MCF 10A (cell line): ENCODE measurements at regions not wholly inside any gene's neighbourhood (a gene's known extent, or its start where the extent isn't known, plus 50 kb on each side); places are given as distances from the start of the nearest gene placed in this dataset.

Experiments
- BruUV-seq: library from RNA; stranded (reverse); fragments of 400-500 nt; replicated peaks from 2 replicates; lab custom pipeline; 2021; lab: Mats Ljungman, UMichigan
- CTCF ChIA-PET: fragments of 300-600 bp; sonication (Branson Sonifier 250); formaldehyde crosslinking; extraction: SDS; loops from one replicate; lab custom pipeline; 2021; ENCODE audit warnings: antibody characterized with exemption, inconsistent platforms; lab: Yijun Ruan, JAX
- POLR2A ChIA-PET: fragments of 300-600, 350-650 bp; sonication (Branson Sonifier 250); formaldehyde crosslinking; extraction: SDS; loops from one replicate; lab custom pipeline; 2020; ENCODE audit warnings: antibody characterized with exemption, inconsistent platforms; lab: Yijun Ruan, JAX
- DNase-seq: peaks from one replicate; pipeline ENCODE4 v3.0.0-alpha.2; 2018; ENCODE audit not compliant: unreplicated experiment
- H3K27ac Mint-ChIP-seq: one replicate; pipeline ENCODE4 v1.8.0; 2022; ENCODE audit warnings: mild to moderate bottlenecking, low read depth, mixed read lengths; ENCODE audit not compliant: unreplicated experiment
- H3K27me3 Mint-ChIP-seq: one replicate; pipeline ENCODE4 v1.8.0; 2022; ENCODE audit warnings: mixed read lengths; ENCODE audit not compliant: insufficient read depth, unreplicated experiment
- H3K36me3 Mint-ChIP-seq: one replicate; pipeline ENCODE4 v1.8.0; 2022; ENCODE audit warnings: mild to moderate bottlenecking, moderate library complexity, mixed read lengths; ENCODE audit not compliant: insufficient read depth, unreplicated experiment
- H3K4me1 Mint-ChIP-seq: one replicate; pipeline ENCODE4 v1.8.0; 2022; ENCODE audit warnings: mixed read lengths; ENCODE audit not compliant: insufficient read depth, unreplicated experiment
- H3K4me3 Mint-ChIP-seq: one replicate; pipeline ENCODE4 v1.8.0; 2022; ENCODE audit warnings: mild to moderate bottlenecking, moderate library complexity, mixed read lengths; ENCODE audit not compliant: unreplicated experiment
- H3K9me3 Mint-ChIP-seq: one replicate; pipeline ENCODE4 v1.8.0; 2022; ENCODE audit warnings: mixed read lengths; ENCODE audit not compliant: unreplicated experiment
- CTCF ChIP-seq: fragments of 200-600 bp; IDR thresholded peaks from one replicate; pipeline ENCODE4 v1.8.0; 2022; ENCODE audit warnings: antibody characterized with exemption, mild to moderate bottlenecking; ENCODE audit not compliant: unreplicated experiment
- intact Hi-C: fragments of 100-400 bp; cut with micrococcal nuclease; formaldehyde crosslinking; loops from 2 replicates; pipeline ENCODE4 v1.14.1; 2022

GRCh38 chr4:177171588-177171987 lies 138.1 kb upstream of the NEIL3 start:
- intact Hi-C loops = no loop called here
- TF ChIP-seq CTCF = no peak
- no peaks in the 10 kb centered on the region for H3K9me3 Mint-ChIP-seq
- POLR2A ChIA-PET = no interaction called here
- no peak for DNase-seq
- H3K4me3 Mint-ChIP-seq = no peak overlapping the region
- no peaks in the 10 kb centered on the region for H3K27me3 Mint-ChIP-seq
- H3K4me1 Mint-ChIP-seq = no peaks in the 10 kb centered on the region
- no peak overlapping the region for H3K27ac Mint-ChIP-seq
- CTCF ChIA-PET = interaction anchor here (0.5 kb wide), 1 partner anchor 631 kb away, joined by 3 read pairs; no protein-coding TSS in a partner anchor
- no peaks in the 10 kb centered on the region for H3K36me3 Mint-ChIP-seq
- no TSS peak for BruUV-seq

GRCh38 chr4:177175473-177175872 lies 134.2 kb upstream of the NEIL3 start:
- CTCF ChIA-PET = no interaction called here

GRCh38 chr4:177177541-177178081 lies 132.1 kb upstream of the NEIL3 start:
- Mint-ChIP-seq H3K4me1 (no peaks in the 10 kb centered on the region), H3K9me3 (no peaks in the 10 kb centered on the region), H3K4me3 (no peak overlapping the region), H3K27me3 (no peaks in the 10 kb centered on the region), H3K36me3 (no peaks in the 10 kb centered on the region), H3K27ac (no peak overlapping the region)
- ChIA-PET POLR2A (no interaction called here), CTCF (interaction anchor here (0.7 kb wide), 1 partner anchor 434 kb away, joined by 3 read pairs; no protein-coding TSS in a partner anchor)
- DNase-seq = no peak
- intact Hi-C loops = no loop called here
- no TSS peak for BruUV-seq
- no peak for TF ChIP-seq CTCF

More at GRCh38 chr4:177175473-177175872, 134.2 kb upstream of the NEIL3 start:
- no peak for DNase-seq
- intact Hi-C loops = no loop called here
- Mint-ChIP-seq H3K4me3 (no peak overlapping the region), H3K36me3 (no peaks in the 10 kb centered on the region), H3K4me1 (no peaks in the 10 kb centered on the region), H3K27me3 (no peaks in the 10 kb centered on the region), H3K9me3 (no peaks in the 10 kb centered on the region), H3K27ac (no peak overlapping the region)
- no TSS peak for BruUV-seq
- TF ChIP-seq CTCF = no peak
- POLR2A ChIA-PET = no interaction called here

- ChIA-PET CTCF (interaction anchor here (0.7 kb wide), 1 partner anchor 435 kb away, joined by 3 read pairs; no protein-coding TSS in a partner anchor), POLR2A (no interaction called here)
- Mint-ChIP-seq H3K9me3 (no peaks in the 10 kb centered on the region), H3K4me1 (no peaks in the 10 kb centered on the region), H3K36me3 (no peaks in the 10 kb centered on the region), H3K27ac (no peak overlapping the region), H3K4me3 (no peak overlapping the region), H3K27me3 (no peaks in the 10 kb centered on the region)
- intact Hi-C loops = no loop called here
- no peak for DNase-seq
- no TSS peak for BruUV-seq
- no peak for TF ChIP-seq CTCF
These were observed 131.4 kb upstream of the NEIL3 start for GRCh38 chr4:177178246-177178645.
